ENCODE measurements at regions not wholly inside any gene's neighbourhood (a gene's known extent, or its start where the extent isn't known, plus 50 kb on each side); places are given as distances from the start of the nearest gene placed in this dataset.
"Not testable (repeated sequence)": the region's sequence is repeated elsewhere in the genome, so short reads cannot be mapped to it uniquely, and the experiment has no call there.

GRCh38 chr5:56732121-56732520, 83.2 kb upstream of the MAP3K1 start:
- ChIA-PET POLR2A (no interaction called here), CTCF (interaction anchor here (1.5 kb wide), 1 partner anchor 13 kb away, joined by 3 read pairs; no protein-coding TSS in a partner anchor)
- no peak for DNase-seq (ENCODE audit: extremely low spot score)
- TF ChIP-seq CTCF (IDR thresholded peaks at IDR 0.05; ENCODE audit: control extremely low read depth, extremely low read depth, low read depth, missing control alignments) = no peak

- CTCF ChIA-PET; POLR2A ChIA-PET; DNase-seq (ENCODE audit: extremely low spot score): not testable (repeated sequence)
Observed at GRCh38 chr5:56731473-56731872, 83.9 kb upstream of the MAP3K1 start.

DNA sequence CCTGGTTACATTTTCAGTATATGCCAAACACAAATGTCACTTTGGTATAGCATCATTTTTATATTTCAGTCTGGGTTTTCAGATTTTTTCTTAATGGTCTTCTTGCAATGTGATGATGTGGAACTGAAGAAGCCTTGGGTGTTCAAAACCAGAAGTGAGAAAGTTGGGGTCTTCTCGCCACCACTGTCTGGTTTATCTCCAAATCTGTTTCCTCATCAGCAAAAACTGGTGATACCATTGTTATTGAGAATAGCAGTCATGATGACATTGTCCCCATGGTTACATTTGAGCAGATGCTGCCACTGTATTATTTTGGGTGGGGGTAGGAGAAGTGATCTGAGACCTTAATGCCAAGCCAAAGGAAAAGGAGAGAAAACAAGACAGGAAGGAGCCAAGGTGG, 85.9 kb upstream of the MAP3K1 start:
- ChIA-PET POLR2A (no interaction called here), CTCF (no interaction called here)
- TF ChIP-seq CTCF (IDR thresholded peaks at IDR 0.05; ENCODE audit: control extremely low read depth, extremely low read depth, low read depth, missing control alignments) = no peak
- DNase-seq (ENCODE audit: extremely low spot score) = no peak

GRCh38 chr5:56725711-56726411, 89.5 kb upstream of the MAP3K1 start:
- ChIA-PET POLR2A (no interaction called here), CTCF (no interaction called here)
- no peak for DNase-seq (ENCODE audit: extremely low spot score)
- TF ChIP-seq CTCF (IDR thresholded peaks at IDR 0.05; ENCODE audit: control extremely low read depth, extremely low read depth, low read depth, missing control alignments) = no peak

GRCh38 chr5:56724857-56725256, 90.5 kb upstream of the MAP3K1 start:
- POLR2A ChIA-PET; CTCF ChIA-PET; DNase-seq (ENCODE audit: extremely low spot score): not testable (repeated sequence)

GRCh38 chr5:56722317-56722716, 93.0 kb upstream of the MAP3K1 start:
- no peak for DNase-seq (ENCODE audit: extremely low spot score)
- TF ChIP-seq CTCF (IDR thresholded peaks at IDR 0.05; ENCODE audit: control extremely low read depth, extremely low read depth, low read depth, missing control alignments) = no peak
- ChIA-PET CTCF (no interaction called here), POLR2A (no interaction called here)

DNA sequence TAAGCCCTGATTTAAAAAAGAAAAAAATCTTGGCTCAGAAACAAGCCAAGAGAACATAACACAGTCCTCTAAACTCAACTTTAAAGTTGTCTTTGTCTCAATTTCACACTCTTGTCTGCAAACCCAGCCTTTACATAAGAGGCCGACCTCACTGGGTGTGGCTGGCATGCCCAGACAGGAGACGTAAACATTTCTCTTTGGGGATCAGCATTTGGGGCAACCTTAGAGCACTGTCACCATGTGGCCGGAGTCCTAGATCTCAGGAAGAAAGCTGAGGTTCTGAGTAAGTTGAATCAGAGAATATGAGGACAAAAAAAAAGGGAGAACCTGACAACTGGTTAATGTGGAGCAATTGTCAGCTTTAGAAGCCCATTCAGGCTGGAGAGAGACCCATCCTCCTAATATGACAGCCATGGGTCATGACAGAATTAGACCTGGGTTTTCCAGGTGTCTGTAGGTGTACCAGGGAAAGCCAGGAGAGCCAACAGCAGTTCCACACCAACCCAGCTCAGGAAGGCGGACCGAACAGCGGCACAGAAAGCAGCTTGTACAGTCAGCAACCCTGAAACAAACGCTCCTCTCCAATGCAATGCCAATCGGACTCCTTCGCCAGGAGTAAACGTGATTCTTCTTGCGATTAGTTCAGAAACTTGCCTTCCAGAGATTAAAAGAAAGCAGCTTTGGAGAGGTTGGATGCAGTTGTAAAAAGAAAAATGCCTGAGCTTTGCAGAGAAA, 97.9 kb upstream of the MAP3K1 start:
- POLR2A ChIA-PET = no interaction called here
- no peak for DNase-seq (ENCODE audit: extremely low spot score)
- CTCF ChIA-PET = interaction anchor here (1.0 to 1.2 kb wide), 2 partner anchors 13 to 48 kb away, joined by 4 to 5 read pairs; no protein-coding TSS in a partner anchor
- no peak for TF ChIP-seq CTCF (IDR thresholded peaks at IDR 0.05; ENCODE audit: control extremely low read depth, extremely low read depth, low read depth, missing control alignments)

Data from GM10248 (cell line).